ENCODE measurements at regions not wholly inside any gene's neighbourhood (a gene's known extent, or its start where the extent isn't known, plus 50 kb on each side); places are given as distances from the start of the nearest gene placed in this dataset.

DNA sequence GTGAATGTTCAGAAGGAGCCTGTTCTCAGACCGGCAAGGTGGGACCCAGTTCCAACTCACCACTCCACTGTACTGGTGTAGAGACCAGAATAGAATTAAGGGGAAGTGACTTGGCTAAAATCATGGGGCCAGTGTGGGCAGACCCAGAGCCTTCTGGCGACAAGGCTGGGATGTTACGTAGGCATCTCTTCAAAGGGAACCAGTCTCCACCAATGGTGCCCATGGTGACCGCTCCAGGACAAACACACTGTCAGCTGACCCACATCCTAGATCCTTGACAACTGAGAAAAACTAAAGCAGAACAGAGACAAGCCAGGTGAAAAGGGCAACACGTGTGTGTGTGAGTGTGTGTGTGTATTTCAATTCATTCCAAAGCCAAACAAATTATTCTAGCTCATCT is 321.7 kb upstream of the FRG2C start:
- TF ChIP-seq, protein P1, sequence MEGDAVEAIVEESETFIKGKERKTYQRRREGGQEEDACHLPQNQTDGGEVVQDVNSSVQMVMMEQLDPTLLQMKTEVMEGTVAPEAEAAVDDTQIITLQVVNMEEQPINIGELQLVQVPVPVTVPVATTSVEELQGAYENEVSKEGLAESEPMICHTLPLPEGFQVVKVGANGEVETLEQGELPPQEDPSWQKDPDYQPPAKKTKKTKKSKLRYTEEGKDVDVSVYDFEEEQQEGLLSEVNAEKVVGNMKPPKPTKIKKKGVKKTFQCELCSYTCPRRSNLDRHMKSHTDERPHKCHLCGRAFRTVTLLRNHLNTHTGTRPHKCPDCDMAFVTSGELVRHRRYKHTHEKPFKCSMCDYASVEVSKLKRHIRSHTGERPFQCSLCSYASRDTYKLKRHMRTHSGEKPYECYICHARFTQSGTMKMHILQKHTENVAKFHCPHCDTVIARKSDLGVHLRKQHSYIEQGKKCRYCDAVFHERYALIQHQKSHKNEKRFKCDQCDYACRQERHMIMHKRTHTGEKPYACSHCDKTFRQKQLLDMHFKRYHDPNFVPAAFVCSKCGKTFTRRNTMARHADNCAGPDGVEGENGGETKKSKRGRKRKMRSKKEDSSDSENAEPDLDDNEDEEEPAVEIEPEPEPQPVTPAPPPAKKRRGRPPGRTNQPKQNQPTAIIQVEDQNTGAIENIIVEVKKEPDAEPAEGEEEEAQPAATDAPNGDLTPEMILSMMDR (IDR thresholded peaks at IDR 0.05), result no peak
- TF ChIP-seq POLR2A (IDR thresholded peaks at IDR 0.05), result no peak
